Ovary (tissue), 3 donors: ENCODE measurements at regions not wholly inside any gene's neighbourhood (a gene's known extent, or its start where the extent isn't known, plus 50 kb on each side); places are given as distances from the start of the nearest gene placed in this dataset.

Experiments
- POLR2A ChIP-seq: fragments of 450-650 bp; IDR thresholded peaks from one replicate; pipeline ENCODE4 v1.6.1; 2017; ENCODE audit warnings: antibody characterized with exemption, mild to moderate bottlenecking, moderate library complexity
- TF ChIP-seq, protein P1 (sequence below), 3 donors: fragments of 450-650 bp in 2 of 3; fragments of 200-600 bp in 1 of 3; IDR thresholded peaks; one replicate each; pipeline versions ENCODE4 v1.5.1 to v1.8.0; 2016 to 2022; ENCODE audit warnings: antibody characterized with exemption in 3 of 3, mild to moderate bottlenecking in 1 of 3
- donor health status: DM: no; HTN: no; CAD: no.

DNA sequence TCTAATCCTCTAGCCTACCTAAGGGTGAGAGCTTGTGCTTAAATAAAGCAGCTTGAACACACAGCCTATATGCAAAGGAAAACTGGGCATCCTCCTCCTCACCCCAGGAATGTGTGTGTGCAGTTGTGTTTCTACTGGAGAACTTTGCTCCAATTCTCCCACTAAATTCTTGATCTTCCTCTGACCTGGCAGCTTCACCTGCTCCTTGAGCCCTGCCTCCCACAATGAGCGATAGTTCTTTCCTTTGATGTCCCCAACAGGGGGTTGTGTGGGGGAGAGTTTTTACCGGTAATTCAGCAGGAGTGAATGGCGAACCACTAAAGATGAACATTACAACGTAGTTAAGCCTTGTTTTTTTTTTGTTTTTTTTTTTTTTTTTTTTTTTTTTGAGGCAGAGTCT lies 113.5 kb upstream of the RCN1 start:
- TF ChIP-seq, protein P1, sequence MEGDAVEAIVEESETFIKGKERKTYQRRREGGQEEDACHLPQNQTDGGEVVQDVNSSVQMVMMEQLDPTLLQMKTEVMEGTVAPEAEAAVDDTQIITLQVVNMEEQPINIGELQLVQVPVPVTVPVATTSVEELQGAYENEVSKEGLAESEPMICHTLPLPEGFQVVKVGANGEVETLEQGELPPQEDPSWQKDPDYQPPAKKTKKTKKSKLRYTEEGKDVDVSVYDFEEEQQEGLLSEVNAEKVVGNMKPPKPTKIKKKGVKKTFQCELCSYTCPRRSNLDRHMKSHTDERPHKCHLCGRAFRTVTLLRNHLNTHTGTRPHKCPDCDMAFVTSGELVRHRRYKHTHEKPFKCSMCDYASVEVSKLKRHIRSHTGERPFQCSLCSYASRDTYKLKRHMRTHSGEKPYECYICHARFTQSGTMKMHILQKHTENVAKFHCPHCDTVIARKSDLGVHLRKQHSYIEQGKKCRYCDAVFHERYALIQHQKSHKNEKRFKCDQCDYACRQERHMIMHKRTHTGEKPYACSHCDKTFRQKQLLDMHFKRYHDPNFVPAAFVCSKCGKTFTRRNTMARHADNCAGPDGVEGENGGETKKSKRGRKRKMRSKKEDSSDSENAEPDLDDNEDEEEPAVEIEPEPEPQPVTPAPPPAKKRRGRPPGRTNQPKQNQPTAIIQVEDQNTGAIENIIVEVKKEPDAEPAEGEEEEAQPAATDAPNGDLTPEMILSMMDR (IDR thresholded peaks at IDR 0.05), result no peak
- no peak for TF ChIP-seq POLR2A
